SK-N-SH treated with all-trans-retinoic acid at 6 μM for 48 hours (cell line): ENCODE measurements at regions not wholly inside any gene's neighbourhood (a gene's known extent, or its start where the extent isn't known, plus 50 kb on each side); places are given as distances from the start of the nearest gene placed in this dataset.

ENCODE experiments used
- ATAC-seq: fragments of 200-7000 bp; cut with Tn5 transposase; 3 replicates; pipeline ENCODE4 v1.9.1; 2020; ENCODE audit warnings: mild to moderate bottlenecking, moderate library complexity
- ARNTL ChIP-seq: fragments of 450-650 bp; formaldehyde crosslinking; IDR thresholded peaks from 2 replicates; pipeline ENCODE4 v1.5.0; 2020; ENCODE audit warnings: low read depth, mild to moderate bottlenecking, moderate library complexity, borderline replicate concordance
- BACH2 ChIP-seq: fragments of 250-450 bp; sonication (Bioruptor Pico); IDR thresholded peaks from 2 replicates; pipeline ENCODE4 v1.9.0; 2021; ENCODE audit warnings: mild to moderate bottlenecking, borderline replicate concordance
- CREB5 ChIP-seq: fragments of 250-450 bp; sonication (Bioruptor Pico); IDR thresholded peaks from 2 replicates; pipeline ENCODE4 v1.5.1; 2020; ENCODE audit warnings: low read depth, mild to moderate bottlenecking, moderate library complexity
- CSDC2 ChIP-seq: fragments of 250-450 bp; sonication (Bioruptor Pico); IDR thresholded peaks from 2 replicates; pipeline ENCODE4 v1.5.0; 2020; ENCODE audit warnings: mild to moderate bottlenecking, moderate library complexity
- CSRNP3 ChIP-seq: fragments of 250-450 bp; sonication (Bioruptor Pico); IDR thresholded peaks from 2 replicates; pipeline ENCODE4 v1.5.1; 2021; ENCODE audit warnings: mild to moderate bottlenecking, moderate library complexity
- ESRRG ChIP-seq: fragments of 250-450 bp; sonication (Bioruptor Pico); IDR thresholded peaks from 2 replicates; pipeline ENCODE4 v1.6.1; 2021; ENCODE audit warnings: mild to moderate bottlenecking
- GLIS3 ChIP-seq: fragments of 250-450 bp; sonication (Bioruptor Pico); IDR thresholded peaks from 2 replicates; pipeline ENCODE4 v1.5.0; 2020; ENCODE audit warnings: mild to moderate bottlenecking, moderate library complexity
- ISL1 ChIP-seq: fragments of 250-450 bp; sonication (Bioruptor Pico); IDR thresholded peaks from 2 replicates; pipeline ENCODE4 v2.1.2; 2022; ENCODE audit warnings: mild to moderate bottlenecking, moderate library complexity
- PATZ1 ChIP-seq: fragments of 250-450 bp; sonication (Bioruptor Pico); IDR thresholded peaks from 2 replicates; pipeline ENCODE4 v1.8.0; 2020; ENCODE audit warnings: mild to moderate bottlenecking, moderate library complexity, borderline replicate concordance
- POU6F1 ChIP-seq: fragments of 250-450 bp; sonication (Bioruptor Pico); IDR thresholded peaks from 2 replicates; pipeline ENCODE4 v1.8.0; 2021; ENCODE audit warnings: low read depth, mild to moderate bottlenecking, moderate library complexity, borderline replicate concordance
- PPARA ChIP-seq: fragments of 250-450 bp; sonication (Bioruptor Pico); IDR thresholded peaks from 2 replicates; pipeline ENCODE4 v1.5.0; 2020; ENCODE audit warnings: mild to moderate bottlenecking, borderline replicate concordance
- RARB ChIP-seq: fragments of 250-450 bp; sonication (Bioruptor Pico); IDR thresholded peaks from 2 replicates; pipeline ENCODE4 v1.8.0; 2021; ENCODE audit warnings: mild to moderate bottlenecking, moderate library complexity
- TCF4 ChIP-seq: fragments of 250-450 bp; sonication (Bioruptor Pico); IDR thresholded peaks from 2 replicates; pipeline ENCODE4 v1.8.0; 2021; ENCODE audit warnings: mild to moderate bottlenecking, moderate library complexity, borderline replicate concordance
- TOX ChIP-seq: fragments of 250-450 bp; sonication (Bioruptor Pico); IDR thresholded peaks from 2 replicates; pipeline ENCODE4 v1.8.0; 2021; ENCODE audit warnings: mild to moderate bottlenecking, moderate library complexity, borderline replicate concordance
- TSHZ2 ChIP-seq: fragments of 250-450 bp; sonication (Bioruptor Pico); IDR thresholded peaks from 2 replicates; pipeline ENCODE4 v1.5.0; 2020; ENCODE audit warnings: mild to moderate bottlenecking, moderate library complexity
- ZC3H10 ChIP-seq: fragments of 250-450 bp; sonication (Bioruptor Pico); IDR thresholded peaks from 2 replicates; pipeline ENCODE4 v1.5.1; 2021; ENCODE audit warnings: mild to moderate bottlenecking, moderate library complexity
- ZFP3 ChIP-seq: fragments of 250-450 bp; sonication (Bioruptor Pico); IDR thresholded peaks from 2 replicates; pipeline ENCODE4 v1.5.0; 2020; ENCODE audit warnings: mild to moderate bottlenecking, moderate library complexity
- ZFP30 ChIP-seq: fragments of 450-650 bp; formaldehyde crosslinking; IDR thresholded peaks from 2 replicates; pipeline ENCODE4 v1.5.0; 2022; ENCODE audit warnings: mild to moderate bottlenecking, moderate library complexity
- ZNF565 ChIP-seq: fragments of 450-650 bp; formaldehyde crosslinking; conservative IDR thresholded peaks from 2 replicates; pipeline ENCODE4 v1.5.0; 2020; ENCODE audit warnings: low read depth, mild to moderate bottlenecking, moderate library complexity
- ZNF70 ChIP-seq: fragments of 450-650 bp; formaldehyde crosslinking; IDR thresholded peaks from 2 replicates; pipeline ENCODE4 v1.5.0; 2020; ENCODE audit warnings: mild to moderate bottlenecking, moderate library complexity
- ZNF8 ChIP-seq: fragments of 450-650 bp; formaldehyde crosslinking; IDR thresholded peaks from 2 replicates; pipeline ENCODE4 v1.5.0; 2020; ENCODE audit warnings: mild to moderate bottlenecking, moderate library complexity

- ATAC-seq: no peak
- TF ChIP-seq RARB (CRISPR knock-in tag) (no peak), PPARA (CRISPR knock-in tag) (no peak), ZFP3 (CRISPR knock-in tag) (no peak), ZC3H10 (no peak), PATZ1 (CRISPR knock-in tag) (no peak), GLIS3 (CRISPR knock-in tag) (no peak), CSDC2 (CRISPR knock-in tag) (no peak), ARNTL (CRISPR knock-in tag) (no peak), CREB5 (CRISPR knock-in tag) (no peak), ZNF8 (no peak), ZNF70 (CRISPR knock-in tag) (no peak), POU6F1 (CRISPR knock-in tag) (no peak)
Measured at GRCh38 chr4:82266345-82266744, 107.4 kb downstream of the HNRNPD start.

- no peak for ATAC-seq
- TF ChIP-seq BACH2 (CRISPR knock-in tag) (no peak), PPARA (CRISPR knock-in tag) (no peak), ZFP3 (CRISPR knock-in tag) (no peak), ISL1 (CRISPR knock-in tag) (no peak), GLIS3 (CRISPR knock-in tag) (no peak), CSRNP3 (CRISPR knock-in tag) (no peak), ESRRG (CRISPR knock-in tag) (no peak), ZNF565 (CRISPR knock-in tag) (no peak), TCF4 (no peak), TOX (CRISPR knock-in tag) (no peak)
Measured at GRCh38 chr4:82261084-82261483, 112.7 kb downstream of the HNRNPD start.

- no peak for TF ChIP-seq ZFP3 (CRISPR knock-in tag)
- TF ChIP-seq PATZ1 (CRISPR knock-in tag): no peak
- TF ChIP-seq TSHZ2 (CRISPR knock-in tag): no peak
- no peak for TF ChIP-seq ZNF70 (CRISPR knock-in tag)
- TF ChIP-seq ARNTL (CRISPR knock-in tag): no peak
- TF ChIP-seq POU6F1 (CRISPR knock-in tag): no peak
- no peak for TF ChIP-seq TOX (CRISPR knock-in tag)
- no peak for TF ChIP-seq ZFP30 (CRISPR knock-in tag)
- no peak for TF ChIP-seq CREB5 (CRISPR knock-in tag)
- TF ChIP-seq ZC3H10: no peak
- no peak for TF ChIP-seq RARB (CRISPR knock-in tag)
- no peak for TF ChIP-seq PPARA (CRISPR knock-in tag)
- no peak for TF ChIP-seq CSRNP3 (CRISPR knock-in tag)
- no peak for TF ChIP-seq GLIS3 (CRISPR knock-in tag)
- TF ChIP-seq CSDC2 (CRISPR knock-in tag): no peak
- TF ChIP-seq, all 23 proteins: peak for 0
- no peak for ATAC-seq
Measured at GRCh38 chr4:82260632-82261031, 113.2 kb downstream of the HNRNPD start.
